H9 (cell line): ENCODE measurements at regions not wholly inside any gene's neighbourhood (a gene's known extent, or its start where the extent isn't known, plus 50 kb on each side); places are given as distances from the start of the nearest gene placed in this dataset.

ENCODE experiments used
- DNase-seq: peaks from one replicate; pipeline ENCODE4 v3.0.0-alpha.2; 2017
- H2AFZ ChIP-seq: one replicate; pipeline ENCODE4 v1.6.1; 2013; ENCODE audit warnings: mild to moderate bottlenecking, low read length, control low read depth, moderate library complexity
- H2AK5ac ChIP-seq: 2 replicates; pipeline ENCODE4 v1.6.1; 2013; ENCODE audit warnings: low read length, control low read depth, mixed read lengths; ENCODE audit not compliant: insufficient read length
- H2BK120ac ChIP-seq: one replicate; pipeline ENCODE4 v1.6.1; 2013; ENCODE audit warnings: low read depth, mild to moderate bottlenecking, low read length, control low read depth, inconsistent platforms; ENCODE audit not compliant: poor library complexity, severe bottlenecking
- H2BK12ac ChIP-seq: 2 replicates; pipeline ENCODE4 v1.6.1; 2013; ENCODE audit warnings: low read length, control low read depth, mixed read lengths, low read depth; ENCODE audit not compliant: insufficient read length
- H2BK15ac ChIP-seq: 2 replicates; pipeline ENCODE4 v1.6.1; 2013; ENCODE audit warnings: low read depth, low read length, control low read depth
- H2BK20ac ChIP-seq: one replicate; pipeline ENCODE4 v1.6.1; 2013; ENCODE audit warnings: low read depth, mild to moderate bottlenecking, low read length, control low read depth, inconsistent platforms; ENCODE audit not compliant: poor library complexity, severe bottlenecking
- H2BK5ac ChIP-seq: 2 replicates; pipeline ENCODE4 v1.6.1; 2013; ENCODE audit warnings: low read length, control low read depth, mixed read lengths; ENCODE audit not compliant: insufficient read length
- H3K14ac ChIP-seq: 2 replicates; pipeline ENCODE4 v1.6.1; 2013; ENCODE audit warnings: low read length, control low read depth; ENCODE audit not compliant: insufficient read depth
- H3K18ac ChIP-seq: 2 replicates; pipeline ENCODE4 v1.6.1; 2013; ENCODE audit warnings: low read depth, mild to moderate bottlenecking, mixed read lengths, low read length, control low read depth; ENCODE audit not compliant: insufficient read length
- H3K23ac ChIP-seq: 2 replicates; pipeline ENCODE4 v1.6.1; 2013; ENCODE audit warnings: low read length, control low read depth, mixed read lengths, low read depth; ENCODE audit not compliant: insufficient read length
- H3K23me2 ChIP-seq: 2 replicates; pipeline ENCODE4 v1.6.1; 2013; ENCODE audit warnings: low read depth, mild to moderate bottlenecking, mixed read lengths, low read length, control low read depth; ENCODE audit not compliant: insufficient read length, poor library complexity, severe bottlenecking
- H3K27ac ChIP-seq: 2 replicates; pipeline ENCODE4 v1.5.1; 2013; ENCODE audit warnings: low read length, control low read depth, mixed read lengths, low read depth; ENCODE audit not compliant: insufficient read length
- H3K27me3 ChIP-seq: 2 replicates; pipeline ENCODE4 v1.6.1; 2013; ENCODE audit warnings: low read length, control low read depth, inconsistent platforms; ENCODE audit not compliant: insufficient read depth
- H3K4ac ChIP-seq: 2 replicates; pipeline ENCODE4 v1.6.1; 2013; ENCODE audit warnings: low read depth, mild to moderate bottlenecking, control low read depth, inconsistent platforms, low read length, moderate library complexity
- H3K4me1 ChIP-seq: 2 replicates; pipeline ENCODE4 v1.6.1; 2013; ENCODE audit warnings: low read length, control low read depth, inconsistent platforms; ENCODE audit not compliant: insufficient read depth
- H3K4me2 ChIP-seq: 2 replicates; pipeline ENCODE4 v1.6.1; 2013; ENCODE audit warnings: low read length, control low read depth, mixed read lengths; ENCODE audit not compliant: insufficient read length, insufficient read depth
- H3K56ac ChIP-seq: 2 replicates; pipeline ENCODE4 v1.6.1; 2013; ENCODE audit warnings: low read depth, mild to moderate bottlenecking, mixed read lengths, low read length, control low read depth; ENCODE audit not compliant: insufficient read length
- H3K79me1 ChIP-seq: 2 replicates; pipeline ENCODE4 v1.6.1; 2013; ENCODE audit warnings: low read depth, mild to moderate bottlenecking, moderate library complexity, low read length, control low read depth, inconsistent platforms; ENCODE audit not compliant: insufficient read depth, poor library complexity, severe bottlenecking
- H3K79me2 ChIP-seq: 2 replicates; pipeline ENCODE4 v1.6.1; 2013; ENCODE audit warnings: low read length, control low read depth, inconsistent platforms; ENCODE audit not compliant: insufficient read depth
- H3K9ac ChIP-seq: 2 replicates; pipeline ENCODE4 v1.6.1; 2013; ENCODE audit warnings: low read length, control low read depth, mixed read lengths; ENCODE audit not compliant: insufficient read length; ENCODE audit errors: extremely low read depth
- H3K9me3 ChIP-seq: one replicate; pipeline ENCODE4 v1.6.1; 2013; ENCODE audit warnings: low read depth, low read length, inconsistent platforms; ENCODE audit not compliant: control insufficient read depth
- H3T11ph ChIP-seq: one replicate; pipeline ENCODE4 v1.6.1; 2013; ENCODE audit warnings: mild to moderate bottlenecking, low read length, control low read depth, inconsistent platforms
- H4K20me1 ChIP-seq: one replicate; pipeline ENCODE4 v1.6.1; 2013; ENCODE audit not compliant: control insufficient read depth, insufficient read length, insufficient read depth
- H4K5ac ChIP-seq: 2 replicates; pipeline ENCODE4 v1.6.1; 2013; ENCODE audit warnings: low read depth, mild to moderate bottlenecking, mixed read lengths, low read length, control low read depth; ENCODE audit not compliant: insufficient read length
- H4K8ac ChIP-seq: replicated peaks from 2 replicates; pipeline ENCODE4 v1.6.1; 2013; ENCODE audit warnings: low read length, control low read depth, mixed read lengths, low read depth; ENCODE audit not compliant: insufficient read length
- H4K91ac ChIP-seq: 2 replicates; pipeline ENCODE4 v1.6.1; 2013; ENCODE audit warnings: low read depth, mild to moderate bottlenecking, moderate library complexity, mixed read lengths, low read length, control low read depth; ENCODE audit not compliant: insufficient read length
- H3K27ac Mint-ChIP-seq, 3 experiments: 2 replicates in 2 of 3; 3 replicates in 1 of 3; pipeline ENCODE4 v1.8.0; 2020 to 2021; ENCODE audit warnings: mixed read lengths in 3 of 3, mild to moderate bottlenecking in 1 of 3, moderate library complexity in 1 of 3
- H3K27me3 Mint-ChIP-seq: 2 replicates; pipeline ENCODE4 v1.8.0; 2021; ENCODE audit warnings: low read depth, mild to moderate bottlenecking, moderate library complexity, mixed read lengths
- H3K36me3 Mint-ChIP-seq, 3 experiments: 2 replicates in 2 of 3; 3 replicates in 1 of 3; pipeline ENCODE4 v1.8.0; 2020 to 2021; ENCODE audit warnings: low read depth in 3 of 3, mixed read lengths in 3 of 3; ENCODE audit not compliant: insufficient read depth in 1 of 3
- H3K4me1 Mint-ChIP-seq, 2 experiments: 2 replicates each; pipeline ENCODE4 v1.8.0; 2020; ENCODE audit warnings: mixed read lengths in 2 of 2
- H3K4me3 Mint-ChIP-seq, 2 experiments: 2 replicates in 1 of 2; 3 replicates in 1 of 2; pipeline ENCODE4 v1.8.0; 2020 to 2021; ENCODE audit warnings: mild to moderate bottlenecking in 2 of 2, mixed read lengths in 2 of 2, moderate library complexity in 1 of 2
- H3K9me3 Mint-ChIP-seq, 2 experiments: 2 replicates in 1 of 2; 3 replicates in 1 of 2; pipeline ENCODE4 v1.8.0; 2020; ENCODE audit warnings: mild to moderate bottlenecking in 2 of 2, mixed read lengths in 2 of 2, moderate library complexity in 1 of 2
- CTCF ChIP-seq: fragments of 200-600 bp; sonication (generic); conservative IDR thresholded peaks from 3 replicates; pipeline ENCODE4 v1.8.0; 2021; ENCODE audit warnings: antibody characterized with exemption, mild to moderate bottlenecking
- WGBS: extraction: QIAGEN DNeasy Blood & Tissue Kit; methylation state at CpG from one replicate; pipeline ENCODE4 v1.1.7; 2013; ENCODE audit warnings: missing lambda C conversion rate, low lambda C conversion rate, mixed read lengths; ENCODE audit not compliant: insufficient read length; ENCODE audit errors: extremely low coverage; 5-methylcytosine and 5-hydroxymethylcytosine counted together

GRCh38 chr5:25027526-25027925, 382.7 kb upstream of the CDH10 start:
- Histone ChIP-seq H3K27me3 (no peaks in the 10 kb centered on the region), H4K91ac (no peak overlapping the region), H2BK120ac (no peak overlapping the region), H4K20me1 (no peaks in the 10 kb centered on the region), H3K18ac (no peak overlapping the region), H2BK15ac (no peak overlapping the region), H2BK12ac (no peak overlapping the region), H2BK20ac (no peak overlapping the region), H3K79me1 (no peaks in the 10 kb centered on the region), H3K56ac (no peak overlapping the region), H3K79me2 (no peaks in the 10 kb centered on the region), H3K23ac (no peak overlapping the region), H4K5ac (no peak overlapping the region), H2AFZ (no peak overlapping the region), H3K27ac (no peak overlapping the region), H3K9ac (no peak overlapping the region), H3K4ac (no peak overlapping the region), H3T11ph (no peak overlapping the region), H3K23me2 (no peaks in the 10 kb centered on the region), H2BK5ac (no peak overlapping the region), H3K4me1 (no peaks in the 10 kb centered on the region), H3K4me2 (no peak overlapping the region), H3K9me3 (no peaks in the 10 kb centered on the region), H4K8ac (no peak overlapping the region), H3K14ac (no peak overlapping the region), H2AK5ac (no peak overlapping the region)
- Mint-ChIP-seq H3K4me1 (0 out of 4 replicates have a peak, but pooled peaks cover under 1 to 3% of the 10 kb centered on the region in 2 experiments), H3K9me3 (no peaks in the 10 kb centered on the region), H3K36me3 (no peaks in the 10 kb centered on the region), H3K27me3 (no peaks in the 10 kb centered on the region), H3K27ac (no peak overlapping the region), H3K4me3 (no peak overlapping the region)
- TF ChIP-seq CTCF: no peak
- no peak for DNase-seq
- no CpG with 5 or more reads among the region's 1 CpG for WGBS
